SJCRH30 (cell line): ENCODE measurements at regions not wholly inside any gene's neighbourhood (a gene's known extent, or its start where the extent isn't known, plus 50 kb on each side); places are given as distances from the start of the nearest gene placed in this dataset.
"Not testable (repeated sequence)": the region's sequence is repeated elsewhere in the genome, so short reads cannot be mapped to it uniquely, and the experiment has no call there.

Source experiments
- DNase-seq, 2 experiments: peaks; one replicate each; pipeline ENCODE4 v3.0.0-alpha.2; 2015 to 2020
- H3K27ac ChIP-seq: fragments of 250-450 bp; sonication (Bioruptor Pico); 2 replicates; pipeline ENCODE4 v1.5.1; 2020; ENCODE audit warnings: mild to moderate bottlenecking, moderate library complexity
- H3K27me3 ChIP-seq: fragments of 250-450 bp; sonication (Bioruptor Pico); 2 replicates; pipeline ENCODE4 v1.5.1; 2020; ENCODE audit warnings: mild to moderate bottlenecking, moderate library complexity
- H3K36me3 ChIP-seq: fragments of 250-450 bp; sonication (Bioruptor Pico); 2 replicates; pipeline ENCODE4 v1.5.1; 2020; ENCODE audit warnings: mild to moderate bottlenecking, moderate library complexity
- H3K4me1 ChIP-seq: fragments of 250-450 bp; sonication (Bioruptor Pico); 2 replicates; pipeline ENCODE4 v1.5.1; 2020; ENCODE audit warnings: mild to moderate bottlenecking, moderate library complexity
- H3K4me3 ChIP-seq: fragments of 250-450 bp; sonication (Bioruptor Pico); 2 replicates; pipeline ENCODE4 v1.5.1; 2020; ENCODE audit warnings: mild to moderate bottlenecking, moderate library complexity
- H3K9me3 ChIP-seq: fragments of 250-450 bp; sonication (Bioruptor Pico); replicated peaks from 2 replicates; pipeline ENCODE4 v1.5.1; 2020; ENCODE audit warnings: mild to moderate bottlenecking, moderate library complexity

GRCh38 chr11:46202149-46202548 lies 75.3 kb upstream of the CREB3L1 start:
- Histone ChIP-seq H3K9me3 (no peaks in the 10 kb centered on the region), H3K4me3 (no peak overlapping the region), H3K4me1 (no peaks in the 10 kb centered on the region), H3K36me3 (no peaks in the 10 kb centered on the region), H3K27me3 (peaks cover 5% of the 10 kb centered on the region; the same call in 1 of the 2 replicates), H3K27ac (no peak overlapping the region)
- DNase-seq: no peak

- Histone ChIP-seq H3K27ac (no peak overlapping the region), H3K4me3 (no peak overlapping the region), H3K4me1 (no peaks in the 10 kb centered on the region), H3K36me3 (no peaks in the 10 kb centered on the region), H3K27me3 (peaks cover 5% of the 10 kb centered on the region; the same call in 1 of the 2 replicates), H3K9me3 (no peaks in the 10 kb centered on the region)
- no peak for DNase-seq
Observed at GRCh38 chr11:46200537-46201281, 76.8 kb upstream of the CREB3L1 start.

- Histone ChIP-seq H3K9me3 (no peaks in the 10 kb centered on the region), H3K27me3 (peaks cover 5% of the 10 kb centered on the region; the same call in 1 of the 2 replicates), H3K27ac (no peak overlapping the region), H3K4me3 (no peak overlapping the region), H3K36me3 (no peaks in the 10 kb centered on the region), H3K4me1 (no peaks in the 10 kb centered on the region)
- DNase-seq: no peak
Observed at GRCh38 chr11:46198245-46199240, 77.3 kb upstream of the PHF21A start.

GRCh38 chr11:46197421-46197820 lies 76.2 kb upstream of the PHF21A start:
- Histone ChIP-seq H3K36me3 (no peaks in the 10 kb centered on the region), H3K4me3 (no peak overlapping the region), H3K27ac (no peak overlapping the region), H3K27me3 (peaks cover 5% of the 10 kb centered on the region; the same call in 1 of the 2 replicates), H3K9me3 (no peaks in the 10 kb centered on the region), H3K4me1 (no peaks in the 10 kb centered on the region)
- no peak for DNase-seq

- no peak overlapping the region for H3K27ac ChIP-seq
- H3K4me3 ChIP-seq: no peak overlapping the region
- 0 out of 2 replicates have a peak, but pooled peaks cover 5% of the 10 kb centered on the region for H3K27me3 ChIP-seq
- no peaks in the 10 kb centered on the region; the same call in 1 of the 2 replicates for H3K9me3 ChIP-seq
- H3K36me3 ChIP-seq: no peaks in the 10 kb centered on the region
- no peak for DNase-seq
- H3K4me1 ChIP-seq: no peaks in the 10 kb centered on the region
Observed at GRCh38 chr11:46188017-46188416, 66.8 kb upstream of the PHF21A start.

- Histone ChIP-seq H3K4me1 (no peaks in the 10 kb centered on the region), H3K4me3 (no peak overlapping the region), H3K36me3 (no peaks in the 10 kb centered on the region), H3K27ac (no peak overlapping the region), H3K27me3 (0 out of 2 replicates have a peak, but pooled peaks cover 5% of the 10 kb centered on the region), H3K9me3 (no peaks in the 10 kb centered on the region)
- DNase-seq: no peak
Observed at GRCh38 chr11:46183819-46184218, 62.6 kb upstream of the PHF21A start.

- H3K27me3 ChIP-seq: 0 out of 2 replicates have a peak, but pooled peaks cover under 1% of the 10 kb centered on the region
Observed at GRCh38 chr11:46181843-46182424, 60.7 kb upstream of the PHF21A start.

GRCh38 chr11:46181387-46181786 lies 60.1 kb upstream of the PHF21A start:
- H3K4me3 ChIP-seq: no peak overlapping the region
- H3K36me3 ChIP-seq: no peaks in the 10 kb centered on the region
- no peaks in the 10 kb centered on the region for H3K9me3 ChIP-seq
- H3K4me1 ChIP-seq: no peaks in the 10 kb centered on the region
- no peaks in the 10 kb centered on the region for H3K27me3 ChIP-seq
- no peak overlapping the region for H3K27ac ChIP-seq
- DNase-seq: no peak

More at GRCh38 chr11:46181843-46182424, 60.7 kb upstream of the PHF21A start:
- no peaks in the 10 kb centered on the region for H3K4me1 ChIP-seq
- H3K4me3 ChIP-seq: no peak overlapping the region
- H3K36me3 ChIP-seq: no peaks in the 10 kb centered on the region
- H3K27ac ChIP-seq: no peak overlapping the region
- no peaks in the 10 kb centered on the region for H3K9me3 ChIP-seq
- no peak for DNase-seq

- Histone ChIP-seq H3K4me3 (no peak overlapping the region), H3K27me3 (no peaks in the 10 kb centered on the region), H3K9me3 (no peaks in the 10 kb centered on the region), H3K36me3 (no peaks in the 10 kb centered on the region), H3K4me1 (no peaks in the 10 kb centered on the region), H3K27ac (no peak overlapping the region)
- DNase-seq: no peak
Observed at GRCh38 chr11:46180736-46181135, 59.5 kb upstream of the PHF21A start.

- Histone ChIP-seq H3K9me3 (no peaks in the 10 kb centered on the region), H3K27me3 (0 out of 2 replicates have a peak, but pooled peaks cover 3% of the 10 kb centered on the region), H3K4me1 (no peaks in the 10 kb centered on the region), H3K27ac (no peak overlapping the region), H3K4me3 (no peak overlapping the region), H3K36me3 (no peaks in the 10 kb centered on the region)
- no peak for DNase-seq
Observed at GRCh38 chr11:46178513-46178912, 57.3 kb upstream of the PHF21A start.

- DNase-seq: no peak
- Histone ChIP-seq H3K4me3 (no peak overlapping the region), H3K27me3 (0 out of 2 replicates have a peak, but pooled peaks cover 3% of the 10 kb centered on the region), H3K36me3 (no peaks in the 10 kb centered on the region), H3K4me1 (no peaks in the 10 kb centered on the region), H3K27ac (no peak overlapping the region), H3K9me3 (no peaks in the 10 kb centered on the region)
Observed at GRCh38 chr11:46176421-46176820, 55.2 kb upstream of the PHF21A start.

GRCh38 chr11:46175401-46176002 lies 54.2 kb upstream of the PHF21A start:
- Histone ChIP-seq H3K4me3 (no peak overlapping the region), H3K4me1 (no peaks in the 10 kb centered on the region), H3K9me3 (no peaks in the 10 kb centered on the region), H3K27me3 (0 out of 2 replicates have a peak, but pooled peaks cover 3% of the 10 kb centered on the region), H3K36me3 (no peaks in the 10 kb centered on the region), H3K27ac (no peak overlapping the region)
- DNase-seq: no peak

GRCh38 chr11:46171693-46172092 lies 50.4 kb upstream of the PHF21A start:
- not testable (repeated sequence) for DNase-seq, H3K4me3 ChIP-seq, H3K27me3 ChIP-seq, H3K4me1 ChIP-seq, H3K27ac ChIP-seq, H3K36me3 ChIP-seq, H3K9me3 ChIP-seq
